ENCODE measurements at regions not wholly inside any gene's neighbourhood (a gene's known extent, or its start where the extent isn't known, plus 50 kb on each side); places are given as distances from the start of the nearest gene placed in this dataset.

- Histone ChIP-seq H3K4me3 (ENCODE audit: low read depth, low read length) (no peak overlapping the region), H3K27ac (ENCODE audit: extremely low read depth, low read depth, low read length) (no peak overlapping the region), H3K36me3 (ENCODE audit: control insufficient read depth in 2 of 2, insufficient read depth in 1 of 2, low read length in 2 of 2) (no peaks in the 10 kb centered on the region), H3K4me1 (ENCODE audit: control insufficient read depth, insufficient read depth, low read length) (no peaks in the 10 kb centered on the region), H3K9me3 (ENCODE audit: control insufficient read depth, insufficient read depth, low read depth, low read length) (no peaks in the 10 kb centered on the region)
- POLR2A ChIA-PET, result no interaction called here
- CTCF ChIA-PET, result interaction anchor here (0.7 kb wide), 1 partner anchor 782 kb away, joined by 3 read pairs; no protein-coding TSS in a partner anchor
- TF ChIP-seq ZFP3 (tag by site-specific recombination; IDR thresholded peaks at IDR 0.05; ENCODE audit: low read depth) (no peak), IKZF3 (tag by site-specific recombination; IDR thresholded peaks at IDR 0.05) (no peak), WT1 (tag by site-specific recombination; IDR thresholded peaks at IDR 0.05) (no peak), ZNF311 (tag by site-specific recombination; IDR thresholded peaks at IDR 0.05; ENCODE audit: borderline replicate concordance) (no peak), ZBTB6 (tag by site-specific recombination; IDR thresholded peaks at IDR 0.05) (no peak), TSHZ1 (tag by site-specific recombination; IDR thresholded peaks at IDR 0.05; ENCODE audit: borderline replicate concordance) (no peak), ELK4 (IDR thresholded peaks at IDR 0.05; ENCODE audit: borderline replicate concordance, low read depth, low read length) (no peak), ZBTB10 (tag by site-specific recombination; IDR thresholded peaks at IDR 0.05) (no peak), ZNF280D (tag by site-specific recombination; IDR thresholded peaks at IDR 0.05) (no peak), KLF7 (tag by site-specific recombination; IDR thresholded peaks at IDR 0.05; ENCODE audit: borderline replicate concordance) (no peak), ZNF654 (tag by site-specific recombination; IDR thresholded peaks at IDR 0.05; ENCODE audit: low read depth) (no peak), KLF10 (tag by site-specific recombination; IDR thresholded peaks at IDR 0.05) (no peak), ZNF660 (tag by site-specific recombination; IDR thresholded peaks at IDR 0.05) (no peak), PATZ1 (tag by site-specific recombination; IDR thresholded peaks at IDR 0.05) (no peak), ZNF248 (tag by site-specific recombination; IDR thresholded peaks at IDR 0.05) (no peak)
Measured at GRCh38 chr2:239864247-239865058, 160.7 kb downstream of the NDUFA10 start.

Measured in HEK293 (cell line).